Right lobe of liver (tissue), 4 donors: ENCODE measurements at regions not wholly inside any gene's neighbourhood (a gene's known extent, or its start where the extent isn't known, plus 50 kb on each side); places are given as distances from the start of the nearest gene placed in this dataset.

Experiments
- CTCF ChIP-seq, 4 donors: fragments of 200-600 bp in 3 of 4; fragments of 450-650 bp in 1 of 4; IDR thresholded peaks; one replicate each; pipeline versions ENCODE4 v1.5.1 to v1.8.0; 2016 to 2022; ENCODE audit warnings: antibody characterized with exemption in 4 of 4, mild to moderate bottlenecking in 2 of 4
- POLR2A ChIP-seq: fragments of 450-650 bp; IDR thresholded peaks from one replicate; pipeline ENCODE4 v1.6.1; 2017; ENCODE audit warnings: antibody characterized with exemption, mild to moderate bottlenecking
- donor health status: DM: no; HTN: no; CAD: no.
- donor health status: DM: no; HTN: no; CAD: no.
- donor health status: DM: no; HTN: yes; CAD: no.

DNA sequence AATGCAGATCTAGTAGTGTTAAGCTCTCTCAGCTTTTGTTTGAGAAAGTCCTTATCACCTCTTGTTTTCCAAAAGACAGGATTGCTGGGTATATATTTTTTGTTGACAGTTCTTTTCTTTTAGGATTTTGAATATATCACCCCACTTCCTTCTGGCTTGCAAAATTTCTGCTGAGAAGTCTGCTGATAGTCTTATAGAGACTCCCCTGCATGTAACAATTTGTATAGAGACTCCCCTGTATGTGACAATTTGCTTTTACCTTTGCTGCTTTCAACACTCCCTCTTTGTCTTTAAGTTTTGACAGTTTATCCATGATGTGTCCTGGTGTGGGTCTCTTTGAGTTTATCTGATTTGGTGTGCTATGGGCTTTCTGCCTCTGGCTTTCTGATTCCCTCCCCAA is 115.0 kb upstream of the CCDC85A start:
- TF ChIP-seq CTCF (IDR thresholded peaks at IDR 0.05) (no peak), POLR2A (no peak)
